Fibroblast of skin of right biceps (primary cell): ENCODE measurements at regions not wholly inside any gene's neighbourhood (a gene's known extent, or its start where the extent isn't known, plus 50 kb on each side); places are given as distances from the start of the nearest gene placed in this dataset.

ENCODE experiments used
- DNase-seq: peaks from one replicate; pipeline ENCODE4 v3.0.0-alpha.2; 2013

DNA sequence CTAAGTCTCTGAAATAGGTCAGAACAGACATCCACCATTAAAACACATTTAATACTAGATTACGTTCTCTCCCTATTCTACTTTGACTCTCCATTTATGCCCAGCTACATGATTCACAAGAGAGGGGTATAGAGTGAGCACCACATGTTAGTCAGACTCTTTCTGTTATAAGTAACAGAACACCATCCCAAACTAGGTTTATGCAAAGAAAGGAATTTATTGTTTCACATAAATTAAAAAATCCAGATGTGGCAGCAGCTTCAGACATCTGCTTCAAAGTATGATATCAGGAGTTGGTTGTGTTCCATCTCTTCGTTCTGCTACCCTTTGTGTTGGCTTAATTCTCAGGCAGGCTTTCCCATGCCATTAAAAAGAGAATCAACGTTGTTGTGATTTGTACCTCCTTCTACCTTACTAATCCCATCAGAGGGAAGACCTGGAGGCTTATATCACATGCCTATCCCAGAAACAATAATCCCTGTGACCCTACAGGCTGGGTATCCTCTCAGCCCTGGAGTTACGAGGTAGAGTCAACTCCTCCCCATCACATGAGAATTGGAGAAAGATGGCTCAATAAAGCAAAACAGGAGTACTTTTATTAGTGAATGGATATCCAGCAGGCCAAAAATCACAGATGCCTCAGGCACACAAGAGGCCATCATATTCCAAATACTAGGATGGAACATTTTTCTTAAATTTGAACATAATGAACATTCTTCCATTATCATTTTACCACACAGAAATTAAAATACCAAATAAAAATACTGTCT is 163.2 kb downstream of the SLC7A11 start:
- DNase-seq = no peak

DNA sequence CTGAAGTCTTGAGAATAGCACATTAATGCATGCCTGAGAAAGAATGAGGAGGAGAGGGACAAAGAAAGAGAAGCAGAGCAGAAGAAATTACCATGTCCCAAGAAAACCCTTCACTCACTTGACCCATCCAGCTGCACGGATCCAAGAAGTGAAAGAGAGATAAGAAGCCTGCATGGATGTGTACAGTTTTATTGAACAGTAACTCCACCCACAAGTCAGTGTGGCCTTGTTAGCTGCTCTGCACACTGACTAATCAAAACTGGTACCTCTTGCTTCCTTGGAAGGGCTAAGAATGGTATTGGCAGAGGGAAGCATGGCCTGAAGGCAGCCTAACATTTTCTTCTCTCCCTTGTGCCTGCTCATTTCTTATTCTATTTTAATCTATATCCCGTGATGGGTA is 163.9 kb downstream of the SLC7A11 start:
- no peak for DNase-seq

DNA sequence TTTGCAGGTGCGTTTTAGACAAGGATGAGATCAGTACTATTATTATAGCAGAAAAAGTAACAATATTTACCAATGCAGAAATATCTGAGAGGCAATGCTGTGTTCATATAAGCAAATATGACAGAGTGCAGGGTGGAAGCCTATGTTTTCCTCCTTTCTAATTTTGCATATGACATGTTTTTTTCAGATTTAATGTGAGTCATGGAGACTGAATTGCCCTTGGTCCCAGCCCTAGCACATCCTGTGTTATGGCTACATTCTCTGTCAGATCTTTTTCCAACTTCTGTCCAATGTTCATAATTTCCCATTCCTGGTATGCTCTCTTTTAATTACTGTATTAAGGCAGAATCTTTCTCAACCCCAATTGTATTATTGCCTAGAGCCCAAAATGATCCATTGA is 165.6 kb downstream of the SLC7A11 start:
- DNase-seq = no peak

DNA sequence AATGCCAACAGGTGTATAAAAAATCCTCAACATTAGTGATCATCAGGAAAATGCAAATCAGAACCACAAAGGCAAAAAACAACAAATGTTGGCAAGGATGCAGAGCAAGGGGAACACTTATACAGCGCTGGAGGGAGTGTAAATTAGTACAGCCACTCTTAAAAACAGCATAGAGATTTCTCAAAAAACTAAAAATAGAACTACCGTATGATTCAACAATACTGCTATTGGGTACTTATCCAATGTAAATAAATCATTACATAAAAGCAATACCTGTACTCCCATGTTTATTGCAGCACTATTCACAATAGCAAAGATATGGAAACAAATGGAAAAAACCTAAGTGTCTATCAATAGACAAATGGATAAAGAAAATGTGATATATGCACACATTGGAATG is 171.3 kb downstream of the SLC7A11 start:
- DNase-seq = no peak

DNA sequence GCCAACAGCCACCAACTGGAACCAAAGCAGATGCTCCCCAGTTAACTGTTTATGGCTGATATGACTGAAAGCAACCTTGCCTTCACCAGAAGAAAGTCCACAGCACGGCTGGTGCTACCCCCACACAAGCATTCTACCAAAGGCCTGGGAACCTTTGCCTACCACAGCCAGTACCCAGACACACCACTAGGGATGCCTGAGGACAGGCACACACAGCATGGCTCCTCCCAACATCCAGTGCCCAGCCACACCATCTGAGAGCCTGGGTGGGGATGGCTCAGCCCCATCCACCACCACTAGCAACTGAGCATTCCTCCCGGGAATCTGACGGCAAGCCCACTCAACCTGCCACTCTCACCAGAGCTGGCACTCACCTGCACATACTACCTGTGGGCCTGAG is 178.6 kb downstream of the SLC7A11 start:
- no peak for DNase-seq

DNA sequence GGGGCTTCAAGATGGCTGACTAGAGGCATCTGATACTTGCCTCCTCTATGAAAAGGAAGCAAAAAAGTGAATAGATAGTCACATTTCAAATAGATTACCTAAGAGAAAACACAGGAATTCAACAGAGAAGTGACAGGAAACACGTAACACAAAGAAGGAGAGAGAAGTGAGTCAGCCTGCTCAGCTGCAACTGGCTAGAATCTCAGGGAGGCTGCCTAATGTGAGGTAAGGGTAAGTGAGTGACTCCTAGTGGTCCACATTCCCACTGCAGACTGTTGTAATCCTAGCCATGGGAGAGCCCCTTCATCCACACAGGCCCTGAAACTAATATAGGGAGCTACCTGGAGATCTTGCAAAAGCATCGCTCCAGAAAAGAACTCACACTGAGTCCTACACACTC is 179.2 kb downstream of the SLC7A11 start:
- DNase-seq = peak; percentile 70

DNA sequence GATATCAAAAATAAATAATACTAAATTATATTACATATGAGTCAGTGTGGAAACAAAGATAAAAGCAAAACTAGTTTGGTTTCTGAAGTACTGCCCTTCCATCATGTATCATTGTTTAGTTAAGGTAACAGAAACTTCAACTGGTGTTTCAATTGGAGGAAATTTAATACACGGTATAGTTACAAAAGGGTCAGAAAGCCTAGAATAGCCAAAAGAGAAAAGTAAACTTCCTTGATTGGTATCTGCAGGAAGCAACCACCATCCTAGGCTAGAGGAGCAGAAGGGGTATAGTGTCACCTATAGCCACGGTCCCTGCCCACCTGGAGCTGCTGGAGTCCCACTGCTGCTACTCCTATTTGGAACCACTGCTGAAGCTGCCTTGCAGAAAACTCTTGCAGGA is 185.6 kb downstream of the SLC7A11 start:
- DNase-seq = no peak

DNA sequence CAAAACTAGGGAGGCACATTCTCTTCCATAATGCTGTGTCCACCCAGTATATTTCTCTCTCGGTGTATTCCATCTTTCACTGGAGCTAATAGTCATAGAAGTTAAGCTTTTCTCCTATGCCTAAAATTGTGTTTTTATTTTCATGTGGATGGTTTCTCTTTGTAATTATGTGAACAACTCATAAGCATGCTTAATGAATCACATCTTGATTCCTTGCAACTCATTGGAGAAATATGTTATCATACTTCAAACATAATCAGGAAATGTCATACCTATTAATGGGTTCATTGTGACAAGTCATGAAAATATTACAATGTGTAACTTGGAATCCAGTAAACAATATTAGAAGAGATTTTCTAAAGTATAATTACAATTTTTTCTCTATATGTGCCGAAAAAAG is 186.3 kb downstream of the SLC7A11 start:
- DNase-seq = peak; percentile 69

DNA sequence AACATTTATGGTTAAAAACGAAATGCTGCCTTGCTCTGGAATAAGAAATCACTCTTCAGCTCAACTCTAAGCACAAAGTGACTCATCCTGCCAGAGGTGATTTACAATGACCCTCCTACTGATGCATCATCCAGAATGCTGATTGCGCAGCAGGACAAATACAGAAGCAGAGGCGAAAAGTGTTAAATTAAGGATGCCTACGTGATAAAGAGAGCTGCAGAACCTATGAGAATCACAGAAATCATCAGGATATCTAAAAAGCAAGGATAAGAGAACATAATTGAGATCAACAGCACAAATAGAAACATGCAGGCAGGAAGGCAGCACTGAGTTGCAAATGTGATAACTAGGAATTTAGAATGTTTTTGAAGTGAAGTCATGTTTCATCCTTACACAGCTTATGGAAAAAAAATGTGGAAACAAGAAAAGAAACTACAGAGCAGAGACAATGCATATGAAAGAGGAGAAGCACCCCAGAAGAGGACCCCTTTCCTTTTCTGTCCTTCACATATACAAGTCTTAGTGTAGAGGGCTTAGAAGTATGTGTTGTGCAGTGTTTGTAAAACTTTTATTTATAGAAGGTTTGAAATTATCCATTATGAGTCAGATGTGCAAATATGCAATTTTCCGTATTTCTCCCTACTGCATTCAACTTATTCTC is 188.4 kb downstream of the SLC7A11 start:
- peak; percentile 94 for DNase-seq

DNA sequence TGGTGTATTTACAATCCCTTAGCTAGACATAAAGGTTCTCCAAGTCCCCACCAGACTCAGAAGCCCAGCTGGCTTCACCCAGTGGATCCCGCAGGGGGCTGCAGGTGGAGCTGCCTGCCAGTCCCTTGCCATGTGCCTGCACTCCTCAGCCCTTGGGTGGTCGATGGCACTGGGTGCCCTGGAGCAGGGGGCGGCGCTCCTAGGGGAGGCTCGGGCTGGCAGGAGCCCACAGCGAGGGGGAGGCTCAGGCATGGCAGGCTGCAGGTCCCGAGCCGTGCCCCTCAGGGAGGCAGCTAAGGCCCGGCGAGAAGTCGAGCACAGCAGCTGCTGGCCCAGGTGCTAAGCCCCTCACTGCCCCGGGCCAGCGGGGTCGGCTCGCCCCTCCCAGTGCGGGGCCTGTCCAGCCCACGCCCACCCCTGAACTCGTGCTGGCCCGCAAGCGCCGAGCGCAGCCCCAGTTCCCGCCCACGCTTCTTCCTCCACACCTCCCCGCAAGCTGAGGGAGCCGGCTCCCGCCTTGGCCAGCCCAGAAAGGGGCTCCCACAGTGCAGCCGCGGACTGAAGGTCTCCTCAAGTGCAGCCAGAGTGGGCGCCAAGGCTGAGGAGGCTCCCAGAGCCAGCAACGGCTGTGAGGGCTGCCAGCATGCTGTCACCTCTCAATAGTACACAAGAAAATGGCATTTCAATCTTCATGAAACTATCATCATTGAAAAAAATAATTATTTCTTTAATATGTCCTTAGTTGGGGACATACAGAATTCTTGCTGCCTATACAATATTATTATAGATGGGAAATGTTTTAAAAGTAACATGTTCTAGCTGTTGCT is 189.1 kb downstream of the SLC7A11 start:
- DNase-seq = peak; percentile 36

DNA sequence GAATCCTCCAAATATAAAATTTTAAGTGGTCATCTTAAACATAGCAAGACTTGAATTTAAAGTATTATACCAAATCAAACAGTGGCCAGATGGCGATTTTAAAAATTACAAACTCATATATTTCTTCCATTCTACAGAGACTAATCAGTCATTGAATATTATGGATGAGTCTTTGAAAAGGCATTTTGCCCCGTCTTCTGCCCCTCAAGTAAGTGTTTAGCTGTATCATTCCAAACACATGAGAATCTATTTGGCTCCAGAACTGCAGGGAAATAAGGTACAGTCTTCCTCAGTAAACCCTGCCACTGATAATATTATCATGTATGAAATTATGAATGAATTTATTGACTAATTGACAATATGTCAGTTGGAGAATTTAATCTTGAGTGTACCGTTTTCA is 191.0 kb downstream of the SLC7A11 start:
- peak; percentile 79 for DNase-seq

DNA sequence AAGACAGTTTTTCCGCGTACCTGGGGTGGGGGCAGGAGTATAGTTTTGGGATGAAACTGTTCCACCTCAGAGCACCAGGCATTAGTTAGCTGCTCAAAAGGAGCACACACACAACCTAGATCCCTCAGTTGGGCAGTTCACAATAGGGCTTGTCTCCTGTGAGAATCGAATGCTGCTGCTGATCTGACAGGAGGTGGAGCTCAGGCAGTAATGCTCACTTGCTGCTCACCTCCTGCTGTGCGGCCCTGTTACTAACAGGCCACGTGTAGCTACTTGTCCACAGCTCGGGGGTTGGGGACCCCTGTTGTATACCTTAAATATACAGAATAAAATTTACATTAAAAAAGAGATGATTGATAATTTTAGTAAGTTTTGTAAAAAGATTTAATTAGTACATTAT is 191.5 kb downstream of the SLC7A11 start:
- DNase-seq = no peak

DNA sequence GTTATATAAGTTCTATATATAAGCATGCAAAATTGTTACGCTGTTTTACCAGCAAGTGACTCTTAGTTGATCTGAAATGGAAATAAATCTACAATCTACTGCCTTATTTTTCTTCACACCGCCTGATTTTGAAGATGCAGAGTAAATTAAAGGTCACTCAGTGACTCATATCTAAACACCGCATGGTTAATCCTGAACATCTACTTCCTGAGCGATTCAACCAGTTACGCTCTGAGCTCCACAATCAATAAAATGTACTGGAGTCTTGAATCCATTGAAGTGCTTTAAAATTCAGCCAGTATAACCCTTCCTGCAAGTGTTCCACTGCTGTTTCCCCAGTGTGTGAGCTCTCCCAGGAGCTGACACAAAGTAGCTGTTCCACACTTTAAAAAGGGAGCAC is 192.8 kb downstream of the SLC7A11 start:
- no peak for DNase-seq

DNA sequence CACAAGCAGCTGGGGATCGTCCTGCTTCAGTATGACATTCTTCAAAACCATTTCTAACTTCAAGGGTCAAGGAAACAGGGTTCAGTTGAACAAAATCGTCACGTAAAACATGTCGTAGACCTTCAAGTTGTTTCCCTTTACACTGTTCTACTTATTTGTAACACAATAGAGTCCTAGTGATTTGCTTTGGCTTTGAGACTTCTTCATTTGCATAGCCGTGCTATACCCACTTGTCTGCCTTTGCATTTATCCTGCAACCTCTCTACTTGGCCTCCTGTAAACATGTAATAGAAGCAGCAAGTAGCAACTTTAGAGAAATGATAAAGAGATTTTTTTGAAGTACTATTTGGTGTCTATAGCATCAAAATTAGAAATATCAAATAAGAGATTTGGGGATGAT is 194.9 kb downstream of the SLC7A11 start:
- no peak for DNase-seq

DNA sequence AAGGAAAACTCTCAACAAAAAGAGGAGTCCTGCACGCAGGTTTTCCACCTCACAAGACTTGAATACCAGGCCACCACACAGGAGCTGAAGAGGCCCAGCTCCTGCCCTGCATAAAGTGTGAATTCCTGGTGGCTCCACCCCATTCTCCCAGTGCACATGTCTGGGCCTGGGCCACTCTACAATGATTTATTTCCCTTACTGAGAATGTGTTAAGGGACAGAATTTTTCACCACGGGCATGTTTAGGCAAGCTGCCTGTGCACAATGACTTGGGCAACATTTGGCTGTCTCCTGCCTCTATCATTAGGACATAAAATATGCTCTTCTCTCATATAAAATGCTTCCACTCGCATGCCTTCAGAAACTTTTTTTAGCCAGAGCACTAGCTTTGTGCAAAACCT is 197.1 kb downstream of the SLC7A11 start:
- no peak for DNase-seq

DNA sequence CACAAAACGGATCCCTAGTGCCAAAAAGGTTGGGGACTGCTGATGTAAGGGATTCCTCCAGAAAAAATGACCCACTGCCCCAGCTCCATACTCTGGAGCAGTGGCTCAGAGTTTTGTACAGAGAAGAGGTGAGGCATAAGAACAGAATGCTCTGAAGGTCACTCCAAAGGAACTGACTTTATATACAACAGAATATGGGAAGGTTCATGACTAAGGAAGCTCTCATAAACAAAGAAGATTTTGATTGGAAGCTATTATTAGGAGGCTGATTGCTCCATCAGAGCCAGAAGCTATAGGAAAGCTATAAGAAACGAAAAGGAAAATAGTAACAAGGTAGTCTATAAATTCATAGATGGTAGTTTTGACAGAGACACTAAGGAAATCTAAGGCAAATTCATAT is 203.1 kb downstream of the SLC7A11 start:
- DNase-seq = peak; percentile 55

DNA sequence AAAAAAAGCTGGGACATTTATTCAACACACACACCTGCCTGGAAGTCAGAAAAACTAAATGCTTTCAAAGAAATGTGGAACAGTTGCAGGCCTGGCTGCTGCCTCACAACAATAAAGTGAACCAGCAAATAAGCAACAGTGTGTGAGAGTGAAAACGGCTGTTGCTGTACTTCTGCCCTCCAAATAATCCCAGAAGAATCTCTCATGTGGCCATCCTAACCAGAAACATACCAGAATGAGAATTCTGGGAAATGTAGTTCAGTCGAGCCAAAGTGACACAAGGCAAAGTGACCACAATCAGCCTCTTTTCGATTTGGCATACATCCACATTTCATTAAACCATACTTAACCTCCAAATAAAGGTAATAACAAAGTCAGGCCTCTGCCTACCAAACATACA is 204.5 kb downstream of the SLC7A11 start:
- DNase-seq = peak; percentile 67

DNA sequence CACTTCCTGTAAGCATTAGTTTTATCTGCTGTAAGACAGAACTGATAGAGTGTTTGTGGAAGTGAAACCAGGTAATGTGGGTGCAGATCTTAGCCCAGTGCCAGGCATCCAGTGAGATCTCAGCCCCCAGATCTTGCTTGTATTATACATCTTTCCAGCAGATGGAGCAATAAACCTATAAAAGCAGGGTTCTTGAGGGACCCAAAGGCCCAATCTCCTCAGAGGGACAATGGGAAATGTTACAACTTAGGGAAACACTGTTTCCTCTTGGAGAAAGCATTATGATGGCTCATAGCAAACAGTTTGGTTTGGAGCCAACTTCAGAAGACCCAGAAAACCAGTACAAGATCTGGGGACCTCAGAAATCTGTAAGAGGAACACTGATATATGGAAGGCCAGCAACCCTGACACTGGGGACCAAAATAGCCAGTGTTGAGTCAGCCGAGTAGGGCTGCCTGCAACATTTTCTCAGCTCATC is 206.3 kb downstream of the SLC7A11 start:
- peak; percentile 76 for DNase-seq

DNA sequence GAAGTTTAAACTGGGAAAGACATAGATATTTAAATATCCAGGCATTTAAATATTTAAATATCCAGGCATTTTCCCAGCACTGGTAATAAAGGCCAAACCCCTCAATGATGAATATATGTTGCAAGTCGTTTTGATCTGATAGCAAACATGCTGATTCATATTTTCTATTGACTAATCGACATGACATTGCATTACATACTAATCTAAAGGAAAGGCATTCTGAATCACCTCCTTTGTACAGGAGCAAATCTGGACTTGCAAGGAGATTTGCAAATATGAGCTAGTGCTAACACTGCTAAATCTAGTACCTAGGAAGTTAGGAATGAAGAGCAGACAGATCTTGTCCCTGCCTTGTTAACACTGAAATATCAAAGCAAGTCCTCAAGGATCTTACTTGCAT is 207.3 kb downstream of the SLC7A11 start:
- DNase-seq = peak; percentile 82

DNA sequence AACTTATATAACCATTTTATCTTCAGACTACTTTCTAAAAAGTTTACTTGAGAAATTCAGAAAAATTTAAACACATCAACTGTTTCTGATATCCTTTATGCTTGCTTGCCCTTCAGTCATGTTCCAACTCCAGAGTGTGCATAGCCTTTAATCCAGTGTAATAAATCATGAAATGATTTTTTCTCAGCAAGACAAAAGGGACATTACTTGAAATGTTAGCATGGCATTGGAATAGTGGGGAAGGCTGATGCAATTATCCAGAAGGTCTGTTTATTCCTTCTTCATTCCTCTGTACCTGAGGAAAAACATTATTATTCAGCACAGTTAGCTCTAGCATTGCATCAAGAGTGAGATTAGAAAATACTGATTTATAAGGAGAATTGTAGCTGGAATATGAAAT is 209.9 kb downstream of the SLC7A11 start:
- DNase-seq = no peak

DNA sequence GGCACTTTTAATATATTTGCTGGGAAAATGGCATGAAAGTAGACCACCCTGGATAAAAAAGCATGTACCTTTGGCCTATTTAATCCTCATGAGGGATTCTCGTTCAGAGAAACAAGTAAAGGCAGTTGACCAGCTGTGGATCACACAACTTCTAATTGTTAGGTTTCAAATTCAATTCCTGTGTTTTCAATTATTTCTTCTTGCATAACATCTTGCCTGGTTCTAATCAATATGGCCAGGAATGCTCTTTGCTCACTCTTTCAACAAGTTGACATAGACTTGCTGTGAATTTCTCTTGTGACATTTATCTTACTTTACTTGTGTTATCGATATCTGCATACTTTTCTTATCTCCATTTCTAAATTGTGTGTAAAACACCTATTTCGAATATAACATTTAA is 211.8 kb downstream of the SLC7A11 start:
- no peak for DNase-seq

DNA sequence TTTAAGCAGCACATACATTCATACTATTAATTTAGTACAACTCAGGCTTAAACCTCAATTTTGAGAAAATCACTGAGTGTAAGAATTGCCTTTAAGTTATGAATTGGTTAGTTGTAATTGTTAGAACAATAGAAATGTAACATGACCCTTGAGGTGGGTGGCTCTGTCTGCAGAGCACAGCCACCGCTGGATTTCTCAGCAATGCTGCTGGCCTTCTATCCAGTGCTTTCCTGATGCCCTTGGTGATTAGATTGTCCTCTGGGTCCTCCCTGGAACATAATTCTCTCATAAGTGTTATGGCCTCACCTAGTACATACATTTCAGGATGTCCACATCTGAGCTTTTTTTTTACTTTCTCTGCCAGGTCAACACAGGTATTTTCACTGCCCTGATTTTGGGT is 213.2 kb downstream of the SLC7A11 start:
- no peak for DNase-seq

DNA sequence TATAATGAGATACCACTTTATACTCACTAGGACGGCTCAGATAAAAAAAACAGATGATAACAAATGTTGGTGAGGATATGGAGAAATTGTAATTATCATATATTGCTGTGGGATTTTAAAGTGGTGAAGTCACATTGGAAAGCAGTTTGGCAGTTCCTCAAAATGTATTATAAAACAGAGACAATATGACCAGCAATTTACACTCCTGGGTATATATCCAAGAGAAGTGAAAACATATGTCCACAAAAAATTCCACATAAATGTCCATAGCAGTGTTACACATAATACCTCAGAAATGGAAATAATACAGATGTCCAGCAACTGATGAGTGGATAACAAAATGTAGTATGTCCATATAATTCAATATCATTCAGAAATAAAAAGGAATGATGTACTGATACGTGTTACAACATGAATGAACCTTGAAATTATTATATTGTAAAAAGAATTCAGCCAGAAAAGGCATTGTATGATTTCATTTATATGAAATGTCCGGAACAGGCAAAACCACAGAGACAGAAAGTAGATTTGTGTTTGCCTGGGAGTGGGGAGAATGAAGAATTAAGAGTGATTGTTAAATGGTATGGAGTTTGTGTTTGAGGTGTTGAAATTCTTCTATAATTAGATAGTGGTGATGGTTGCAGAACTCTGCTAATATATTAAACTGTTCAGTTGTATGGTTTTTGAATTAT is 220.9 kb downstream of the SLC7A11 start:
- peak; percentile 64 for DNase-seq
